Calu3 (cell line): ENCODE measurements at regions not wholly inside any gene's neighbourhood (a gene's known extent, or its start where the extent isn't known, plus 50 kb on each side); places are given as distances from the start of the nearest gene placed in this dataset.

Experiments
- BruUV-seq: library from RNA; stranded (reverse); fragments of 400-500 nt; replicated peaks from 2 replicates; lab custom pipeline; 2021; lab: Mats Ljungman, UMichigan
- CTCF ChIA-PET: fragments of 300-600 bp; sonication (Branson Sonifier 250); formaldehyde crosslinking; loops from one replicate; lab custom pipeline; 2022; ENCODE audit warnings: antibody characterized with exemption; lab: Charles Lee
- DNase-seq: peaks from one replicate; pipeline ENCODE4 v3.0.0; 2022
- H3K27ac Mint-ChIP-seq: one replicate; pipeline ENCODE4 v1.8.0; 2022; ENCODE audit warnings: mixed read lengths; ENCODE audit not compliant: unreplicated experiment
- H3K27me3 Mint-ChIP-seq: one replicate; pipeline ENCODE4 v1.8.0; 2022; ENCODE audit warnings: mixed read lengths; ENCODE audit not compliant: unreplicated experiment
- H3K36me3 Mint-ChIP-seq: one replicate; pipeline ENCODE4 v1.8.0; 2022; ENCODE audit warnings: mild to moderate bottlenecking, moderate library complexity, mixed read lengths; ENCODE audit not compliant: insufficient read depth, unreplicated experiment
- H3K4me1 Mint-ChIP-seq: one replicate; pipeline ENCODE4 v1.8.0; 2022; ENCODE audit warnings: mild to moderate bottlenecking, low read depth, mixed read lengths; ENCODE audit not compliant: unreplicated experiment
- H3K4me3 Mint-ChIP-seq: one replicate; pipeline ENCODE4 v1.8.0; 2022; ENCODE audit warnings: mild to moderate bottlenecking, low read depth, moderate library complexity, mixed read lengths; ENCODE audit not compliant: unreplicated experiment
- H3K9me3 Mint-ChIP-seq: one replicate; pipeline ENCODE4 v1.8.0; 2022; ENCODE audit warnings: low read depth, mixed read lengths; ENCODE audit not compliant: unreplicated experiment
- CTCF ChIP-seq: fragments of 200-600 bp; IDR thresholded peaks from one replicate; pipeline ENCODE4 v1.8.0; 2022; ENCODE audit warnings: antibody characterized with exemption; ENCODE audit not compliant: unreplicated experiment
- intact Hi-C: fragments of 100-400 bp; cut with micrococcal nuclease; formaldehyde crosslinking; loops from one replicate; pipeline ENCODE4 v1.10.0; 2022; ENCODE audit not compliant: unreplicated experiment

GRCh38 chr6:139852488-139853140 is 478.2 kb upstream of the CITED2 start:
- no peak for TF ChIP-seq CTCF
- intact Hi-C loops = loop anchor here (10.0 kb wide), 1 partner anchor 268 kb away; no protein-coding TSS in a partner anchor
- DNase-seq = no peak
- peaks cover 5% of the 10 kb centered on the region for H3K36me3 Mint-ChIP-seq
- CTCF ChIA-PET = interaction anchor here (0.7 to 1.1 kb wide), 2 partner anchors 87 to 286 kb away, joined by 3 to 4 read pairs; no protein-coding TSS in a partner anchor
- H3K4me1 Mint-ChIP-seq = peaks cover 36% of the 10 kb centered on the region
- no peaks in the 10 kb centered on the region for H3K9me3 Mint-ChIP-seq
- no peaks in the 10 kb centered on the region for H3K27me3 Mint-ChIP-seq
- H3K27ac Mint-ChIP-seq = no peak overlapping the region
- H3K4me3 Mint-ChIP-seq = no peak overlapping the region
- BruUV-seq = no TSS peak

- no peaks in the 10 kb centered on the region for H3K27me3 Mint-ChIP-seq
- peaks cover 5% of the 10 kb centered on the region for H3K36me3 Mint-ChIP-seq
- CTCF ChIA-PET = no interaction called here
- TF ChIP-seq CTCF = no peak
- H3K4me3 Mint-ChIP-seq = no peak overlapping the region
- intact Hi-C loops = loop anchor here (10.0 kb wide), 1 partner anchor 267 kb away; no protein-coding TSS in a partner anchor
- DNase-seq = no peak
- no peak overlapping the region for H3K27ac Mint-ChIP-seq
- H3K4me1 Mint-ChIP-seq = peaks cover 36% of the 10 kb centered on the region
- BruUV-seq = no TSS peak
- H3K9me3 Mint-ChIP-seq = no peaks in the 10 kb centered on the region
These were observed 477.6 kb upstream of the CITED2 start for GRCh38 chr6:139852067-139852466.

- CTCF ChIA-PET = no interaction called here
- no peak overlapping the region for H3K4me3 Mint-ChIP-seq
- no peak overlapping the region for H3K27ac Mint-ChIP-seq
- peaks cover 33% of the 10 kb centered on the region for H3K4me1 Mint-ChIP-seq
- intact Hi-C loops = loop anchor here (10.0 kb wide), 1 partner anchor 266 kb away; no protein-coding TSS in a partner anchor
- no peaks in the 10 kb centered on the region for H3K9me3 Mint-ChIP-seq
- no peak for TF ChIP-seq CTCF
- DNase-seq = no peak
- no peaks in the 10 kb centered on the region for H3K27me3 Mint-ChIP-seq
- BruUV-seq = no TSS peak
- peaks cover 5% of the 10 kb centered on the region for H3K36me3 Mint-ChIP-seq
These were observed 476.8 kb upstream of the CITED2 start for GRCh38 chr6:139851206-139851605.

GRCh38 chr6:139850512-139850911 is 476.1 kb upstream of the CITED2 start:
- no TSS peak for BruUV-seq
- H3K4me1 Mint-ChIP-seq = peaks cover 26% of the 10 kb centered on the region

More at GRCh38 chr6:139850512-139850911, 476.1 kb upstream of the CITED2 start:
- H3K36me3 Mint-ChIP-seq = peaks cover 5% of the 10 kb centered on the region
- DNase-seq = no peak
- intact Hi-C loops = loop anchor here (10.0 kb wide), 1 partner anchor 266 kb away; no protein-coding TSS in a partner anchor
- TF ChIP-seq CTCF = no peak
- H3K27me3 Mint-ChIP-seq = no peaks in the 10 kb centered on the region
- no peak overlapping the region for H3K4me3 Mint-ChIP-seq
- H3K9me3 Mint-ChIP-seq = no peaks in the 10 kb centered on the region
- CTCF ChIA-PET = no interaction called here
- no peak overlapping the region for H3K27ac Mint-ChIP-seq
